ENCODE measurements at regions not wholly inside any gene's neighbourhood (a gene's known extent, or its start where the extent isn't known, plus 50 kb on each side); places are given as distances from the start of the nearest gene placed in this dataset.

- Histone ChIP-seq H3K4me3 (ENCODE audit: low read depth, low read length, poor library complexity, severe bottlenecking) (no peak overlapping the region), H3K36me3 (ENCODE audit: insufficient read depth, low read length) (no peaks in the 10 kb centered on the region), H3K9me2 (ENCODE audit: insufficient read depth, low read length) (no peaks in the 10 kb centered on the region), H2AFZ (ENCODE audit: low read length) (no peak overlapping the region), H4K20me1 (ENCODE audit: insufficient read depth, low read length) (no peaks in the 10 kb centered on the region), H3K27ac (ENCODE audit: low read depth, low read length, poor library complexity, severe bottlenecking) (no peak overlapping the region), H3K4me1 (ENCODE audit: insufficient read depth, low read length, poor library complexity, severe bottlenecking) (no peaks in the 10 kb centered on the region), H3K4me2 (ENCODE audit: low read length) (no peak overlapping the region), H3K79me2 (ENCODE audit: insufficient read depth, low read depth, low read length) (no peaks in the 10 kb centered on the region), H3K9me3 (ENCODE audit: low read length) (no peaks in the 10 kb centered on the region)
- POLR2A ChIA-PET, result no interaction called here
- CTCF ChIA-PET (ENCODE audit: unreplicated experiment), result no interaction called here
- TF ChIP-seq, protein P1, sequence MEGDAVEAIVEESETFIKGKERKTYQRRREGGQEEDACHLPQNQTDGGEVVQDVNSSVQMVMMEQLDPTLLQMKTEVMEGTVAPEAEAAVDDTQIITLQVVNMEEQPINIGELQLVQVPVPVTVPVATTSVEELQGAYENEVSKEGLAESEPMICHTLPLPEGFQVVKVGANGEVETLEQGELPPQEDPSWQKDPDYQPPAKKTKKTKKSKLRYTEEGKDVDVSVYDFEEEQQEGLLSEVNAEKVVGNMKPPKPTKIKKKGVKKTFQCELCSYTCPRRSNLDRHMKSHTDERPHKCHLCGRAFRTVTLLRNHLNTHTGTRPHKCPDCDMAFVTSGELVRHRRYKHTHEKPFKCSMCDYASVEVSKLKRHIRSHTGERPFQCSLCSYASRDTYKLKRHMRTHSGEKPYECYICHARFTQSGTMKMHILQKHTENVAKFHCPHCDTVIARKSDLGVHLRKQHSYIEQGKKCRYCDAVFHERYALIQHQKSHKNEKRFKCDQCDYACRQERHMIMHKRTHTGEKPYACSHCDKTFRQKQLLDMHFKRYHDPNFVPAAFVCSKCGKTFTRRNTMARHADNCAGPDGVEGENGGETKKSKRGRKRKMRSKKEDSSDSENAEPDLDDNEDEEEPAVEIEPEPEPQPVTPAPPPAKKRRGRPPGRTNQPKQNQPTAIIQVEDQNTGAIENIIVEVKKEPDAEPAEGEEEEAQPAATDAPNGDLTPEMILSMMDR (conservative IDR thresholded peaks at IDR 0.05; ENCODE audit: low read length), result no peak
- no peak for TF ChIP-seq EZH2phosphoT487 (IDR thresholded peaks at IDR 0.05; ENCODE audit: borderline replicate concordance, low read depth, low read length)
- no peak for DNase-seq (ENCODE audit: low spot score)
- intact Hi-C loops (cut with micrococcal nuclease; ENCODE audit: unreplicated experiment), result no loop called here
- BruUV-seq (replicated peaks), result no TSS peak
Measured at GRCh38 chr2:238568455-238569440, 142.0 kb downstream of the ASB1 start.

DNA sequence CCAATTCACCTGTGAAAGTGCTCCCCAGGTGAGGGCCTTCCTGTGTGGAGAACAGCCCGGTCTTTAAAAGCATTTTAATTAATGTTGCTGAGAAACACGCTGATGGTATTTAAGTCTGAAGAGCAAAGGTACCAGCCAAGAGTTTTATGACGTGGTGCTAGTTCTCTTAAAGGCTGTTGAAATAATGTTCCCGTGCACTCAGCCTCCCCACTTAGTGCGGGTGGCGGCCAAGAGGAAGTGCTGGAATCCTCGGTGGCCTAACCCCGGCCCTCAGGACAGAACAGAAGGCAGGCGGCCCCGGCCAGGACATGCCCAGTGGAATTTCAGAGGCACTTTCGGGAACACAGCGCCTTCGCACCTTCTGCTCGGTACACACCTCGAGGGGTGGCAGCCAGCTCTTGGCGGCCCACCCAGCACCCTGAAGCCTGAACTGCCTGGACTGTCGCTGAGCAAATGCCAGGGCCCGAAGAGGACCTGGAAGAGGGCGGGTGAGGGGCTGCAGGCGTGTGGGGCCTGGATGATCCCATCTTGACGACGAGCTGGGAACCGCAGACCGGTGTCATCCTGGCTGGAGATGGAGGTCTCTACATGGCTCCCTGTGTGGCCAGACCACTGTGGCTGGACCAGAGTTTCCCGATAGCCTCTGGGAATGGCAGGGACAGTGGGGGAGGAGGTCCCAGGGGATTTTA lies 142.9 kb downstream of the ASB1 start:
- H3K36me3 ChIP-seq (ENCODE audit: insufficient read depth, low read length), result no peaks in the 10 kb centered on the region
- H3K4me3 ChIP-seq (ENCODE audit: low read depth, low read length, poor library complexity, severe bottlenecking), result no peak overlapping the region
- H3K79me2 ChIP-seq (ENCODE audit: insufficient read depth, low read depth, low read length), result no peaks in the 10 kb centered on the region
- intact Hi-C loops (cut with micrococcal nuclease; ENCODE audit: unreplicated experiment), result no loop called here
- no peak overlapping the region for H3K4me2 ChIP-seq (ENCODE audit: low read length)
- no TSS peak for BruUV-seq (replicated peaks)
- H3K27ac ChIP-seq (ENCODE audit: low read depth, low read length, poor library complexity, severe bottlenecking), result no peak overlapping the region
- no peak overlapping the region for H2AFZ ChIP-seq (ENCODE audit: low read length)
- ChIA-PET POLR2A (interaction anchor here (0.6 kb wide), 1 partner anchor 1918 kb away, joined by 6 read pairs; no protein-coding TSS in a partner anchor), CTCF (ENCODE audit: unreplicated experiment) (no interaction called here)
- H3K4me1 ChIP-seq (ENCODE audit: insufficient read depth, low read length, poor library complexity, severe bottlenecking), result no peaks in the 10 kb centered on the region
- TF ChIP-seq EZH2phosphoT487 (IDR thresholded peaks at IDR 0.05; ENCODE audit: borderline replicate concordance, low read depth, low read length), result no peak
- TF ChIP-seq, protein P1 (conservative IDR thresholded peaks at IDR 0.05; ENCODE audit: low read length), result no peak
- H4K20me1 ChIP-seq (ENCODE audit: insufficient read depth, low read length), result no peaks in the 10 kb centered on the region
- DNase-seq (ENCODE audit: low spot score), result no peak
- no peaks in the 10 kb centered on the region for H3K9me3 ChIP-seq (ENCODE audit: low read length)
- H3K9me2 ChIP-seq (ENCODE audit: insufficient read depth, low read length), result no peaks in the 10 kb centered on the region

All from OCI-LY7 (cell line).